PC-9 (cell line): ENCODE measurements at regions not wholly inside any gene's neighbourhood (a gene's known extent, or its start where the extent isn't known, plus 50 kb on each side); places are given as distances from the start of the nearest gene placed in this dataset.

ENCODE experiments used
- EZH2 ChIP-seq: fragments of 200-600 bp; sonication (generic); IDR thresholded peaks from 2 replicates; pipeline ENCODE4 v1.8.0; 2017; ENCODE audit warnings: antibody characterized with exemption, low read depth
- TF ChIP-seq, protein P1 (sequence below): fragments of 200-600 bp; sonication (generic); conservative IDR thresholded peaks from 2 replicates; pipeline ENCODE4 v1.6.1; 2017; ENCODE audit warnings: mixed run types, antibody characterized with exemption, mild to moderate bottlenecking, moderate library complexity

DNA sequence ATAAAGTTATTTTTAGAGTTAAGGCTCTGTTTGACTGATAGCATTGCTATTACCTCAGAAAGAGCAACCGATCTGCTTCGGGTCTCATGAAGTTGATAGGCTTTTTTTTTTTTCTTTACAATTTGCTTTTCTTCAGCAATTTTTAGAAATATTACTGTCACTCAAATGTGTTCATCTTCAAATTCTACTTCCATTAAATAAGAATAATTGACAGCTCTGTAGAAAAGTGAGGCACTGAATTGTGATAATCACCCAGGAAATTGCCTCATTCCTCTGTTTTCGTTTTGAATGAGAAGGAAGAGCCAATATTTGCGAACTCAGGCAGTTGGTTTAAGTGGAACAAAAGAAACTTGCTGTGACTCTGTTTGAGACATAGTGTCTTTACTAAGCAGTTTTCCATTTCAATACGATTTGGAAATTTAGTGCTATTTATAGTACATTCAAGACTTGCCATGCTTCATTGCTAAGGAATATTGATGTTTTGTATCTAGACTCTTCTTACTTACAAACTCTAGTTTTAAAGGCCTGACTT is 700.5 kb upstream of the CDH10 start:
- TF ChIP-seq, protein P1, sequence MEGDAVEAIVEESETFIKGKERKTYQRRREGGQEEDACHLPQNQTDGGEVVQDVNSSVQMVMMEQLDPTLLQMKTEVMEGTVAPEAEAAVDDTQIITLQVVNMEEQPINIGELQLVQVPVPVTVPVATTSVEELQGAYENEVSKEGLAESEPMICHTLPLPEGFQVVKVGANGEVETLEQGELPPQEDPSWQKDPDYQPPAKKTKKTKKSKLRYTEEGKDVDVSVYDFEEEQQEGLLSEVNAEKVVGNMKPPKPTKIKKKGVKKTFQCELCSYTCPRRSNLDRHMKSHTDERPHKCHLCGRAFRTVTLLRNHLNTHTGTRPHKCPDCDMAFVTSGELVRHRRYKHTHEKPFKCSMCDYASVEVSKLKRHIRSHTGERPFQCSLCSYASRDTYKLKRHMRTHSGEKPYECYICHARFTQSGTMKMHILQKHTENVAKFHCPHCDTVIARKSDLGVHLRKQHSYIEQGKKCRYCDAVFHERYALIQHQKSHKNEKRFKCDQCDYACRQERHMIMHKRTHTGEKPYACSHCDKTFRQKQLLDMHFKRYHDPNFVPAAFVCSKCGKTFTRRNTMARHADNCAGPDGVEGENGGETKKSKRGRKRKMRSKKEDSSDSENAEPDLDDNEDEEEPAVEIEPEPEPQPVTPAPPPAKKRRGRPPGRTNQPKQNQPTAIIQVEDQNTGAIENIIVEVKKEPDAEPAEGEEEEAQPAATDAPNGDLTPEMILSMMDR, result no peak
- TF ChIP-seq EZH2, result no peak
